ENCODE measurements at regions not wholly inside any gene's neighbourhood (a gene's known extent, or its start where the extent isn't known, plus 50 kb on each side); places are given as distances from the start of the nearest gene placed in this dataset.
"Not testable (repeated sequence)": the region's sequence is repeated elsewhere in the genome, so short reads cannot be mapped to it uniquely, and the experiment has no call there.

DNA sequence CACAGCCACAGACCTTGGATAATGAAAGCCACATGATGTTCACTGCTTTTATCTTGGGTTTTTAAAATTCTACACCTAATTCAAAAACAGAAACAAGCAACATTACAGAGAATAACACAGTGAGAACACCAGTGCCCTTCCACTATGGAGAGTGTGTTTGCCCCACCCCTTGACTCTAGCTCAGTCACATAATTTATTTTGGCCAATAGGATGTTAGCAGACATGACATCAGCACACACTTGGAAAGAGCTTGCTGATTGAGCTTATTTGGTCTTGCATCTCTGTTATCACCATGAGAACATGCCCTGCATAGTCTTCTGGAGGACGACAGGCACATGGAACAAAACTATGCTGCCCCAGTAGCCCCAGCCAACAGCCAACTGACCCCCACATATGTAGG is 118.1 kb downstream of the HNRNPD start:
- ATAC-seq (no peak), DNase-seq (no peak)
- intact Hi-C loops (cut with micrococcal nuclease), result no loop called here

GRCh38 chr4:82248903-82249632 is 124.7 kb downstream of the HNRNPD start:
- intact Hi-C loops (cut with micrococcal nuclease), result no loop called here
- ATAC-seq (no peak), DNase-seq (no peak)

- DNase-seq (no peak), ATAC-seq (no peak)
- intact Hi-C loops (cut with micrococcal nuclease), result no loop called here
Measured at GRCh38 chr4:82247629-82248028, 126.2 kb downstream of the HNRNPD start.

DNA sequence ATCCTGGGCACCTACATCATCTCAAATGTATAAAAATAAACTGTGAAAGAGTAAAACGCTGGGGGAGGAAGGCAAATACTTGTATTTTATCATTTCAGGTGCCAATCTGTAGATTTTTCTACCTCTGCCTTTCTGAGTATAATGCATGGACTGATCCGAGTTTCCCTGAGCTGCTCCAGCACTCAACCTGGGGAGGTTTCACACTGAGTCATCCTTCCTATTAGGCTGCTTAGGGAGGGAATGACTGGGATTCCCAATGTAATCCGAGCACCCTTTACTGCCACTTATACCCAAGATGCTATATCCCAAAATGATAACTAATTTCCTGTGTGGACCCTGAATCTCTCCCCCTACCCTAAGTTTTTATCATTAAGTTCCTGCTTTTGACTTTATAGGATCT is 126.6 kb downstream of the HNRNPD start:
- intact Hi-C loops (cut with micrococcal nuclease), result no loop called here
- ATAC-seq, result no peak
- DNase-seq, result no peak

- intact Hi-C loops (cut with micrococcal nuclease), result no loop called here
- ATAC-seq, result no peak
- no peak for DNase-seq
Measured at GRCh38 chr4:82241534-82241933, 132.3 kb downstream of the HNRNPD start.

DNA sequence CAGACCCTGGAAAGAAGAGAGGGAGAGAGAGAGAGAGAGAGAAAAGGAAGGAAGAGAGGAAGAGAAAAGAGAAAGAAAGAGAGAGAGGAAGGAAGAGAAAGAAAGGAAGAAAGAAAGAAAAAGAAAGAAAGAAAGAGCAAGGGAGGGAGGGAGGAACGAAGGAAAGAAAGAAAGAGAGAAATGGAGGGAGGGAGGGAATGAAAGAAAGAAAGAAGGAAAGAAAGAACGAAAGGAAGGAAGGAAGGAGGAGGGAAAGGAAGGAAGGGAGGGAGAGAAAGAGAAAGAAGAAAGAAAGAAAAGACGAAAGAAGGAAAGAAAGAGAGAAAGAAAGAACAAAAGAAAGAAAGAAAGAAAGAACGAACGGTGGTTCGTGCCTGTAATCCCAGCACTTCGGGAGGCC is 133.4 kb downstream of the HNRNPD start:
- intact Hi-C loops (cut with micrococcal nuclease), result no loop called here
- no peak for DNase-seq

DNA sequence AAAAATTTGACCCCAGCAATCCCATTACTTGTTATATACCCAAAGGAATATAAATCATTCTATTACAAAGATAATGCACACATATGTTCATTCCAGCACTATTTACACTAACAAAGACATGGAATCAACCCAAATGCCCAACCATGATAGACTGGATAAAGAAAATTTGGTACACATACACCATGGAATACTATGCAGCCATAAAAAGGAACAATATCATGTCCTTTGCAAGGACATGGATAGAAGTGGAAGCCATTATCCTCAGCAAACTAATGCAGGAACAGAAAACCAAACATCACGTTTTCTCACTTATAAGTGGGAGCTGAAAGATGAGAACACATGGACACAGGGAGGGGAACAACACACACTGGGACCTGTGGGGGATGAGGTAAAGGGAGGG is 136.6 kb downstream of the HNRNPD start:
- intact Hi-C loops (cut with micrococcal nuclease); ATAC-seq: not testable (repeated sequence)

More for the DNA sequence above, 133.4 kb downstream of the HNRNPD start:
- ATAC-seq, result no peak

DNA sequence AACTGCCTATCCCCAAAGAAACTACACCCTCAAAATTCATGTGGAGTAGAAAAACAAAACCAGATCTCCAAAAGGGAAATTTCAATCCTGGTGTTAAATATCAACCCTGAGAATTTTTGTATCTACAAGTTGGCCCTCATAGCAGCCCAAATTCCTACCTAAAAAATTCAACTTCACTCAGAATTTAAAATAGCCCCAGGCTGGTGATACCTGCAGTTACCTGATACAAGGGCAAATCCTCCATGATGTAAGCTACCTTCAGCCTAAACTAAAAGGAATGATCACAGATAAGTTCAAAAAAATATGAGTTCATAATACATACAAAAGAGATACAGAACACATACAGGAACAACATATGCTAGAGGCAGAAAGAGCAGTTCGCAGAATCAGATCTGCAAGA is 138.4 kb downstream of the HNRNPD start:
- intact Hi-C loops (cut with micrococcal nuclease), result no loop called here
- no peak for ATAC-seq
- DNase-seq, result no peak

More for the DNA sequence above, 136.6 kb downstream of the HNRNPD start:
- DNase-seq, result not testable (repeated sequence)

DNA sequence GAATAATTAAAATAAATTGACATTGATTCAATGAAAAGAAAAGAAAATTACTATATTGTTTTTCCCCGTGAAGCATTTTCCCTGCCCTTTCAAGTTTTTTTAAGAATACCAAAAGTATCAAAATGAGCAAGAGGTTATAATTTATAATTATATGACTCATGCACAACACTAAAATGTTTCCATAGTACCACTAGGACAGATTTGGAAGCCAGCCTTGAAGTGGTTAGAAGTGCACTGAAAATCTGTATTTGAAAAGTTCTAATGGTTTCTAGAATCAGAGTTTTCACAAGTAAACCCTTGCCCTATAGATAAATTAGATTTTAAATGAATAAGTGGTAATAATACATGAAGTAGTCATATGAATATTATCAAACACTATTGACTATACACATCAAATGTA is 140.9 kb downstream of the HNRNPD start:
- no peak for DNase-seq
- no peak for ATAC-seq
- intact Hi-C loops (cut with micrococcal nuclease), result no loop called here

DNA sequence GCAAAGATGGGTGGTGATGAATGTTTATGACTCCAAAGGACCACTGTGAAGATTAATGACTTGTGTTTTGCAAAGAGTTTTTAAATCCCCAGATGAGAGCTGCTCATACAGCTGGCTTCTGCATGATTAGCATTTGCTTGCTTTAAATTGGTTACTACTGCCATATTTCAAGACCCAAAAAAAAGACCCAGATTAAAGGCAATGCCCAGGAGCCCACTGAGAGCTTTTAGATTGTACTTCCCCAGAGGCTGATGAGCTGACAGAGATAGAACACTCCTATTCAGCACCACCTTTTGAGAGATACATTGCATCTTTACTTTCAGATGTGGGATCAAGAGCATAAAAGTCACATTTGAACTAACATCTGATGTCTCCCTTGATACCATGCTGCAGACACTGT is 142.0 kb downstream of the HNRNPD start:
- DNase-seq (no peak), ATAC-seq (no peak)
- intact Hi-C loops (cut with micrococcal nuclease), result no loop called here

GRCh38 chr4:82230306-82230705 is 143.5 kb downstream of the HNRNPD start:
- ATAC-seq, result no peak
- no peak for DNase-seq
- intact Hi-C loops (cut with micrococcal nuclease), result no loop called here

GRCh38 chr4:82225030-82225429 is 148.8 kb downstream of the HNRNPD start:
- ATAC-seq, result no peak
- DNase-seq, result no peak
- intact Hi-C loops (cut with micrococcal nuclease), result no loop called here

GRCh38 chr4:82223715-82224114 is 150.1 kb downstream of the HNRNPD start:
- DNase-seq (no peak), ATAC-seq (peak; percentile 56)
- intact Hi-C loops (cut with micrococcal nuclease), result no loop called here

GRCh38 chr4:82219346-82219745 is 154.4 kb downstream of the HNRNPD start:
- no peak for ATAC-seq
- no peak for DNase-seq
- intact Hi-C loops (cut with micrococcal nuclease), result no loop called here

DNA sequence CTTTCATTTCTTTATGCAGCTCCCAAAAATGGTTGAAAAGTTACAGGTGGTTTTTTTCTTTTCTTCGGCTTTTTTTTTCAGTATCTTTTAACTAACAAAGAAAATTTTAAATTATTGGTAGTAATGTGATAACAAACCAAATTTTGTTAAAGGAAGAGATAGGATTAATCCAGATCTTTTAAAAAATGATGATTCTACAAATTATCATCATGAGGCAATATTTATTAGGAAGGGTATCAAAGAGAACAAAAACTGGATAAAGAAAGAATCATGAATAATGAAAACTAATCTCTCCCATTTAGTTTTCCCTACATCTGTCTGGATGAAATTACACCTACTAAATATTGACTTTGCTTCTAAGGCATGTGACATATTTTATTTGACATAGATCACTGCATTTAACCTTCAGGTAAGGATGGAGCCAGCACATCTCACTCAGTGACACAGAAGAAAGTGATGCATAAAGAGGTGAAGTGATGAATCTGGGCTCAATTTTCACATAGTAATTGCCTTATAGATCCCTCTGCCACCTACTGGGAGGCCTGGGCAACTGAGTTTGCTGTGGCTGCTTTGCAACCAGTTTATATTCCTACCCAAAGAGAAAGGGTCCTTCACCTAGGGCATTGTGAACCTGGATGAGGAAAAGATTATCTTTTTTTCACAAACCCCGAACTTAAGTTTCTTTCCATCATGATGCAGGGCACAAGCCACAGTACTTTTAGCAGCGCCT is 155.6 kb downstream of the HNRNPD start:
- intact Hi-C loops (cut with micrococcal nuclease), result no loop called here
- ATAC-seq (no peak), DNase-seq (no peak)

DNA sequence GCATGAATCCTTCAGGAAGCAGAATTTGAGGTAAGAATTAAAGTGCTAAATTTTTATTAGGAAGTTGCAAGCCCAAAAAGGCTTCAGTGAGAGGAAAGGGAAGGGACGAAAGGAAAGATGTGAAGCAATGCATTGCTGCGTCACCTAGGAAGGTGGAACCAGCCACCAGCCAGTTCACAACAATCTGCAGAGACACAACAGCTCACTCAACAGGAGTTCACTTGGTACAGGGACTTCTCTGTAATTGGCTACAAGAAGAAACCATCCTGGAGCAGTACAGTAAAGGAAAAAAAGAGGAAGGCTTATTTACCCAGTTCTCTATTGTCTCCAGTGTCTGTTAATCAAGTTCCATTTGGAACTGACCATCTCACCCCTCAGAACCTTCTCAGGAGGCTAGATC is 157.6 kb downstream of the HNRNPD start:
- intact Hi-C loops (cut with micrococcal nuclease), result no loop called here
- DNase-seq (no peak), ATAC-seq (no peak)

- intact Hi-C loops (cut with micrococcal nuclease), result no loop called here
- DNase-seq (no peak), ATAC-seq (no peak)
Measured at GRCh38 chr4:82215800-82216199, 158.0 kb downstream of the HNRNPD start.

DNA sequence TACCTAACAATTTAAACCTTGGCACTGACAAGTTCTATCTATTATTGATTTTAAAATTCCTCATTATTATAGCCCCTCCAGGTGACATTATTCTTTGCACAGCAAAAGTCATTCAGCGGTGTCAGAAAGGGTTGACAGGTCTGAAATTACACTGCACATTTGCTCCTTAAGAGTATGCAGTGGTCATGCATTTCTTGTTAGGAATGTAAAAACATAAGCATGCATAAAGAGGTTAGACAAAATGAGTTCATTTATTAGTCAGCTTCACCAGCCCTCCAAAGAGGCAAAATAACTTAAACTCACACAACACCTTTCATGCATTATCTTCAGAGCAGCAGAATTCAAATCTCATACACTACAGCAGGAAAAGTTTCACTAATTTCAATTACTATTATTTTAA is 158.8 kb downstream of the HNRNPD start:
- ATAC-seq (no peak), DNase-seq (no peak)
- intact Hi-C loops (cut with micrococcal nuclease), result no loop called here

- ATAC-seq, result no peak
- DNase-seq, result no peak
- intact Hi-C loops (cut with micrococcal nuclease), result no loop called here
Measured at GRCh38 chr4:82213485-82214417, 160.0 kb downstream of the HNRNPD start.
